ENCODE measurements at regions not wholly inside any gene's neighbourhood (a gene's known extent, or its start where the extent isn't known, plus 50 kb on each side); places are given as distances from the start of the nearest gene placed in this dataset.

DNA sequence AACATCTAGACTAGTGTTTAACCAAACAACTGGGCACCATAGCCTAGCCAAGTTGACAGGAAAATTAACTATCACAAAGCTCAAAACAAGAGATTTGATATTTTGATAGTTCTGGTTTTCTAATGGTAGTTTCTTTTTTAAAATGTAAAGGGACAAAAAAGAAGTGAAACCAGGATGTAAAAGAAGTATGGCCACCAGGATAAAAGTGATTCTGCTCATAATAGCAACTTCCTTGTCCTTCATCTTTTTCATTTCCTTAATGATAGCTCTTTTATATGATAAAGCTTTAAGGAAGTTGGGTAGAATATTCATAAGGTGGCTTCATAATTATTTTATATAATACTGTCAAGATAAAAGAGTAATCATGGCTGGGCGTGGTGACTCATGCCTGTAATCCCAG, 139.1 kb downstream of the BASP1 start:
- H2AFZ ChIP-seq (ENCODE audit: low read length): no peak overlapping the region
- TF ChIP-seq EZH2 (IDR thresholded peaks at IDR 0.05; ENCODE audit: borderline replicate concordance, low read length): no peak
- TF ChIP-seq, protein P1, sequence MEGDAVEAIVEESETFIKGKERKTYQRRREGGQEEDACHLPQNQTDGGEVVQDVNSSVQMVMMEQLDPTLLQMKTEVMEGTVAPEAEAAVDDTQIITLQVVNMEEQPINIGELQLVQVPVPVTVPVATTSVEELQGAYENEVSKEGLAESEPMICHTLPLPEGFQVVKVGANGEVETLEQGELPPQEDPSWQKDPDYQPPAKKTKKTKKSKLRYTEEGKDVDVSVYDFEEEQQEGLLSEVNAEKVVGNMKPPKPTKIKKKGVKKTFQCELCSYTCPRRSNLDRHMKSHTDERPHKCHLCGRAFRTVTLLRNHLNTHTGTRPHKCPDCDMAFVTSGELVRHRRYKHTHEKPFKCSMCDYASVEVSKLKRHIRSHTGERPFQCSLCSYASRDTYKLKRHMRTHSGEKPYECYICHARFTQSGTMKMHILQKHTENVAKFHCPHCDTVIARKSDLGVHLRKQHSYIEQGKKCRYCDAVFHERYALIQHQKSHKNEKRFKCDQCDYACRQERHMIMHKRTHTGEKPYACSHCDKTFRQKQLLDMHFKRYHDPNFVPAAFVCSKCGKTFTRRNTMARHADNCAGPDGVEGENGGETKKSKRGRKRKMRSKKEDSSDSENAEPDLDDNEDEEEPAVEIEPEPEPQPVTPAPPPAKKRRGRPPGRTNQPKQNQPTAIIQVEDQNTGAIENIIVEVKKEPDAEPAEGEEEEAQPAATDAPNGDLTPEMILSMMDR (IDR thresholded peaks at IDR 0.05; ENCODE audit: low read length): no peak
- no peak overlapping the region for H3K4me3 ChIP-seq (ENCODE audit: low read depth, low read length, poor library complexity, severe bottlenecking)
- no peak overlapping the region for H3K27ac ChIP-seq (ENCODE audit: low read depth, low read length, poor library complexity, severe bottlenecking)
- H3K9me3 ChIP-seq (ENCODE audit: low read length): no peaks in the 10 kb centered on the region
- no peaks in the 10 kb centered on the region for H4K20me1 ChIP-seq (ENCODE audit: insufficient read depth, low read length)
- no peaks in the 10 kb centered on the region for H3K36me3 ChIP-seq (ENCODE audit: insufficient read depth, low read length)
- no peak overlapping the region for H3K9ac ChIP-seq (ENCODE audit: low read length)
- H3K79me2 ChIP-seq (ENCODE audit: insufficient read depth, low read length): no peaks in the 10 kb centered on the region
- no peaks in the 10 kb centered on the region for H3K9me2 ChIP-seq (ENCODE audit: low read depth, low read length)
- H3F3A ChIP-seq (ENCODE audit: insufficient read depth, low read length): no peaks in the 10 kb centered on the region
- H3K4me1 ChIP-seq (ENCODE audit: insufficient read depth, low read length, severe bottlenecking): no peaks in the 10 kb centered on the region
- H3K27me3 ChIP-seq (ENCODE audit: insufficient read depth, low read length): no peaks in the 10 kb centered on the region
- no peak overlapping the region for H3K4me2 ChIP-seq (ENCODE audit: low read length)

DNA sequence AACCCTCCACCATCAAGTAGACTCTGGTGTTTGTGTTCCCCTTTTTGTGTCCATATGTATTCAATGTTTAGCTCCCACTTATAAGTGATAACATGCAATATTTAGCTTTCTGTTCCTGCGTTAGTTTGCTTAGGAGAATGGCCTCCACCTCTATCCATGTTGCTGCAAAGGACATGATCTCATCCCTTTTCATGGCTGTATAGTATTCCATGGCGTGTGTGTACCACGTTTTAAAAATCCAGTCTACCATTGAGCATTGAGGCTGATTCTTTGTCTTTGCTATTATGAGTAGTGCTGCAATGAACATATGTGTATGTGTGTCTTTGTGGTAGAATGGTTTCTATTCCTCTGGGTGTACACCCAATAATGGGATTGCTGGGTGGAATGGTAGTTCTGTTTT, 140.1 kb downstream of the BASP1 start:
- Histone ChIP-seq H3K4me3 (ENCODE audit: low read depth, low read length, poor library complexity, severe bottlenecking) (no peak overlapping the region), H4K20me1 (ENCODE audit: insufficient read depth, low read length) (no peaks in the 10 kb centered on the region), H3F3A (ENCODE audit: insufficient read depth, low read length) (no peaks in the 10 kb centered on the region), H3K36me3 (ENCODE audit: insufficient read depth, low read length) (no peaks in the 10 kb centered on the region), H3K27ac (ENCODE audit: low read depth, low read length, poor library complexity, severe bottlenecking) (no peak overlapping the region), H3K9me3 (ENCODE audit: low read length) (no peaks in the 10 kb centered on the region), H3K27me3 (ENCODE audit: insufficient read depth, low read length) (no peaks in the 10 kb centered on the region), H3K4me1 (ENCODE audit: insufficient read depth, low read length, severe bottlenecking) (no peaks in the 10 kb centered on the region), H3K4me2 (ENCODE audit: low read length) (no peak overlapping the region), H3K9ac (ENCODE audit: low read length) (no peak overlapping the region), H3K79me2 (ENCODE audit: insufficient read depth, low read length) (no peaks in the 10 kb centered on the region), H2AFZ (ENCODE audit: low read length) (no peak overlapping the region), H3K9me2 (ENCODE audit: low read depth, low read length) (no peaks in the 10 kb centered on the region)
- TF ChIP-seq, protein P1 (IDR thresholded peaks at IDR 0.05; ENCODE audit: low read length): no peak
- TF ChIP-seq EZH2 (IDR thresholded peaks at IDR 0.05; ENCODE audit: borderline replicate concordance, low read length): no peak

DNA sequence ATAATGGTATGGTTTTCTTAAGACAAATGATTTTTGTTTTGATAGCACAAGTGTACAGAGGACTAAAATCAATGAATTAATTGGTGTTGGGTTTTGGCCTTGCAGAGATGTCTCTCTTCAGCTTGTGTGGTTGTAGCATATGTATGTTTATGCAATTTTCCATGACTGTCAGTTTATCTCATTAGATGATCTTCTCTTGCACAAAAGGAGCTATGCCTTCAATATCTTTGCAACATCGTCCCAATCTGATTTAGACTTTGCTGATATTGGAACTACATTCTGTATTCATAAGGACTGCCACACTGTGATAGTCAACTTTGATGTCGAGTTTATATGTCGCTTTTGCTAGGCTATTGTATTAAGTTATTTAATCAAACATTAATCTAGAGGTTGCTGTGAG, 140.0 kb upstream of the TAF11L2 start:
- Histone ChIP-seq H3F3A (ENCODE audit: insufficient read depth, low read length) (no peaks in the 10 kb centered on the region), H3K9me3 (ENCODE audit: low read length) (no peaks in the 10 kb centered on the region), H2AFZ (ENCODE audit: low read length) (no peak overlapping the region), H3K27me3 (ENCODE audit: insufficient read depth, low read length) (no peaks in the 10 kb centered on the region), H3K9me2 (ENCODE audit: low read depth, low read length) (no peaks in the 10 kb centered on the region), H4K20me1 (ENCODE audit: insufficient read depth, low read length) (no peaks in the 10 kb centered on the region), H3K9ac (ENCODE audit: low read length) (no peak overlapping the region), H3K36me3 (ENCODE audit: insufficient read depth, low read length) (no peaks in the 10 kb centered on the region), H3K4me3 (ENCODE audit: low read depth, low read length, poor library complexity, severe bottlenecking) (no peak overlapping the region), H3K4me1 (ENCODE audit: insufficient read depth, low read length, severe bottlenecking) (no peaks in the 10 kb centered on the region), H3K79me2 (ENCODE audit: insufficient read depth, low read length) (no peaks in the 10 kb centered on the region), H3K4me2 (ENCODE audit: low read length) (no peak overlapping the region), H3K27ac (ENCODE audit: low read depth, low read length, poor library complexity, severe bottlenecking) (no peak overlapping the region)
- no peak for TF ChIP-seq EZH2 (IDR thresholded peaks at IDR 0.05; ENCODE audit: borderline replicate concordance, low read length)
- TF ChIP-seq, protein P1 (IDR thresholded peaks at IDR 0.05; ENCODE audit: low read length): no peak
